GM12878 (cell line): ENCODE measurements at regions not wholly inside any gene's neighbourhood (a gene's known extent, or its start where the extent isn't known, plus 50 kb on each side); places are given as distances from the start of the nearest gene placed in this dataset.

ENCODE experiments used
- ATAC-seq: fragments of 200-7000 bp; cut with Tn5 transposase; 3 replicates; pipeline ENCODE4 v1.9.1; 2020; ENCODE audit warnings: mild to moderate bottlenecking, moderate library complexity
- BruUV-seq: library from RNA; stranded (reverse); fragments of 400-500 nt; replicated peaks from 2 replicates; lab custom pipeline; 2021; lab: Mats Ljungman, UMichigan
- CTCF ChIA-PET: fragments of 300-600 bp; sonication (Branson Sonifier 250); formaldehyde crosslinking; extraction: SDS; loops from one replicate; lab custom pipeline; 2021; ENCODE audit warnings: inconsistent platforms; lab: Yijun Ruan, JAX
- POLR2A ChIA-PET: fragments of 350-600 bp; formaldehyde crosslinking; extraction: SDS; loops from one replicate; lab custom pipeline; 2021; ENCODE audit warnings: inconsistent platforms; lab: Charles Lee
- RAD21 ChIA-PET: fragments of 300-600 bp; sonication (Branson Sonifier 250); formaldehyde crosslinking; loops from one replicate; lab custom pipeline; 2023; ENCODE audit warnings: antibody characterized with exemption; ENCODE audit not compliant: unreplicated experiment; lab: Charles Lee
- SMC1A ChIA-PET: fragments of 300-600 bp; sonication (Branson Sonifier 250); formaldehyde crosslinking; loops from one replicate; lab custom pipeline; 2023; ENCODE audit not compliant: unreplicated experiment, uncharacterized antibody; lab: Charles Lee
- DNase-seq: peaks from one replicate; pipeline ENCODE4 v3.0.0-alpha.2; 2011; ENCODE audit warnings: low read depth, low spot score
- FAIRE-seq: peaks from 3 replicates; lab custom pipeline; 2011; peaks lifted over from hg19 to GRCh38; lab: Jason Lieb, UNC
- H2AFZ ChIP-seq: 2 replicates; pipeline ENCODE4 v1.6.0; 2011; ENCODE audit warnings: low read depth, low read length, control low read depth; ENCODE audit not compliant: control insufficient read depth
- H3K27ac ChIP-seq: 2 replicates; pipeline ENCODE4 v1.5.1; 2011; ENCODE audit warnings: control low read depth; ENCODE audit not compliant: control insufficient read depth, insufficient read depth
- H3K27me3 ChIP-seq, 2 experiments: replicated peaks in 1 of 2; 2 replicates each; pipeline versions ENCODE4 v1.6.0 to v1.6.1; 2011; ENCODE audit warnings: low read length in 1 of 2; ENCODE audit not compliant: control insufficient read depth in 2 of 2, insufficient read depth in 2 of 2
- H3K36me3 ChIP-seq, 2 experiments: 2 replicates each; pipeline ENCODE4 v1.5.1; 2011; ENCODE audit warnings: low read length in 1 of 2; ENCODE audit not compliant: control insufficient read depth in 2 of 2, insufficient read depth in 2 of 2
- H3K4me1 ChIP-seq: 2 replicates; pipeline ENCODE4 v1.6.1; 2011; ENCODE audit warnings: mild to moderate bottlenecking, low read length, moderate library complexity, mixed read lengths; ENCODE audit not compliant: control insufficient read depth, insufficient read depth
- H3K4me2 ChIP-seq: 2 replicates; pipeline ENCODE4 v1.6.0; 2011; ENCODE audit warnings: control low read depth; ENCODE audit not compliant: control insufficient read depth, insufficient read depth
- H3K4me3 ChIP-seq: fragments of 200-600 bp; sonication (generic); 2 replicates; pipeline ENCODE4 v1.5.1; 2016
- H3K79me2 ChIP-seq: 2 replicates; pipeline ENCODE4 v1.6.0; 2011; ENCODE audit warnings: low read length; ENCODE audit not compliant: control insufficient read depth, insufficient read depth
- H3K9ac ChIP-seq: 2 replicates; pipeline ENCODE4 v1.8.0; 2011; ENCODE audit warnings: low read length, control low read depth, mixed read lengths; ENCODE audit not compliant: control insufficient read depth, insufficient read depth
- H3K9me3 ChIP-seq: replicated peaks from 3 replicates; pipeline ENCODE4 v1.5.1; 2011; ENCODE audit warnings: mild to moderate bottlenecking, low read length; ENCODE audit not compliant: control insufficient read depth, insufficient read depth
- H4K20me1 ChIP-seq: 2 replicates; pipeline ENCODE4 v1.6.0; 2011; ENCODE audit not compliant: control insufficient read depth, insufficient read depth
- CBX5 ChIP-seq: sonication (generic); IDR thresholded peaks from 2 replicates; pipeline ENCODE4 v1.6.1; 2016; ENCODE audit warnings: low read depth, moderate library complexity, mild to moderate bottlenecking, inconsistent platforms
- CEBPB ChIP-seq, 2 experiments: fragments of 150-350 bp in 1 of 2; IDR thresholded peaks; 2 replicates each; pipeline ENCODE4 v1.6.1; 2012 to 2014; ENCODE audit warnings: low read depth in 2 of 2, low read length in 2 of 2, borderline replicate concordance in 1 of 2, inconsistent platforms in 1 of 2
- CHD1 ChIP-seq: IDR thresholded peaks from 2 replicates; pipeline ENCODE4 v1.6.1; 2012; ENCODE audit warnings: low read depth, low read length, improper control_type of control experiment
- CHD2 ChIP-seq: IDR thresholded peaks from 2 replicates; pipeline ENCODE4 v1.6.1; 2011; ENCODE audit warnings: low read depth, low read length, improper control_type of control experiment, borderline replicate concordance
- IKZF2 ChIP-seq, 2 experiments: fragments of 450-650 bp; IDR thresholded peaks; 2 replicates each; pipeline ENCODE4 v1.6.1; 2017; ENCODE audit warnings: mild to moderate bottlenecking in 2 of 2, moderate library complexity in 2 of 2
- MEF2A ChIP-seq: IDR thresholded peaks from 2 replicates; pipeline ENCODE4 v1.6.1; 2011; ENCODE audit warnings: low read depth, mild to moderate bottlenecking, low read length, moderate library complexity; ENCODE audit not compliant: insufficient read depth
- MTA3 ChIP-seq: IDR thresholded peaks from 2 replicates; pipeline ENCODE4 v1.6.1; 2012; ENCODE audit warnings: low read length, inconsistent platforms, borderline replicate concordance
- SIN3A ChIP-seq: IDR thresholded peaks from 2 replicates; pipeline ENCODE4 v1.6.1; 2012; ENCODE audit warnings: low read depth, low read length, improper control_type of control experiment
- SREBF2 ChIP-seq: IDR thresholded peaks from 2 replicates; pipeline ENCODE4 v1.6.1; 2012; ENCODE audit warnings: mild to moderate bottlenecking, low read length
- USF2 ChIP-seq: IDR thresholded peaks from 2 replicates; pipeline ENCODE4 v1.6.1; 2011; ENCODE audit warnings: low read depth, low read length, improper control_type of control experiment, borderline replicate concordance
- WGBS: methylation state at CpG from one replicate; pipeline ENCODE4 v1.1.6; 2016; ENCODE audit warnings: low lambda C conversion rate; ENCODE audit not compliant: insufficient replicate concordance, insufficient coverage; ENCODE audit errors: missing lambda C conversion rate; 5-methylcytosine and 5-hydroxymethylcytosine counted together
- in situ Hi-C: fragments of 300-500 bp; cut with MboI; formaldehyde crosslinking; loops from 9 replicates; pipeline ENCODE4 v1.14.3; 2018; ENCODE audit warnings: mixed read lengths
- intact Hi-C: fragments of 100-400 bp; cut with micrococcal nuclease; formaldehyde crosslinking; loops from one replicate; pipeline ENCODE4 v1.14.2; 2022; ENCODE audit not compliant: unreplicated experiment
- TF ChIP-seq, protein P1 (sequence below): fragments of 450-650 bp; IDR thresholded peaks from 2 replicates; pipeline ENCODE4 v1.6.1; 2017; ENCODE audit warnings: mild to moderate bottlenecking, moderate library complexity

DNA sequence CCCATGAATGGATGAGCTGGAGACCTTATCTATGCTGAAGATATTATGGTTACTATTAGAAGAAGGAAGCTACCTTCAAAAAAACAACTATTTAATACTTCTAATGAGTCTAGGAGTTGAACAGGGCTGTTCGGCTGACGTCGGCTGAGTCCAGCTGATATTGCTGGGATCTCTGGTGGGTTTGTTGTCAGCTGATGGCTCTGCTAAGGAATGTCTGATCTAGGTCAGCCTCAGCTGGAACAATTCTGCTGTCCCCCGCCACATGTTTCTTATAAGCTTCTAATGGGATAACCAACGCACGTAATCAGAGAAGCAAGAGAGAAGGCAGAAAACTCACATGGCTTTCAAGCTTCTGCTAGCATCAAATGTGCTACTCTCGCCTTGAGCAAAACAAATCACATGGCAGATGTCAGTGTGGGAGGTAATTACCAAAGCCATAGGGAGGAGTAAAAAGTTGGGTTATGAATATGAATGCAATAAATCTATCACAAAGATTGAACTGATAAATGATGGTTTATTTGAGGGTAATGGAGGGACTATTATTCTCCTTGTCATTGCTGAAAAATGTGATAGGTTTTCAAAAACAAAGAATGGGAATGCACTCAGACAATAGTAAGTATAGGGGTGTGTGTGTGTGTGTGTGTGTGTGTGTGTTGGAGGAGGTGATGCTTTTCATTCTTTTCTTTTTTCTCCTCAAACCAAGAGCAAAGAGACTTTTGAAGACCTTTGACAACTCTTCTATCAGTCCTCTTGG, 71.5 kb downstream of the BTBD3 start:
- BruUV-seq = no TSS peak
- no peak for TF ChIP-seq SIN3A
- no peak for TF ChIP-seq MEF2A
- TF ChIP-seq, protein P1, sequence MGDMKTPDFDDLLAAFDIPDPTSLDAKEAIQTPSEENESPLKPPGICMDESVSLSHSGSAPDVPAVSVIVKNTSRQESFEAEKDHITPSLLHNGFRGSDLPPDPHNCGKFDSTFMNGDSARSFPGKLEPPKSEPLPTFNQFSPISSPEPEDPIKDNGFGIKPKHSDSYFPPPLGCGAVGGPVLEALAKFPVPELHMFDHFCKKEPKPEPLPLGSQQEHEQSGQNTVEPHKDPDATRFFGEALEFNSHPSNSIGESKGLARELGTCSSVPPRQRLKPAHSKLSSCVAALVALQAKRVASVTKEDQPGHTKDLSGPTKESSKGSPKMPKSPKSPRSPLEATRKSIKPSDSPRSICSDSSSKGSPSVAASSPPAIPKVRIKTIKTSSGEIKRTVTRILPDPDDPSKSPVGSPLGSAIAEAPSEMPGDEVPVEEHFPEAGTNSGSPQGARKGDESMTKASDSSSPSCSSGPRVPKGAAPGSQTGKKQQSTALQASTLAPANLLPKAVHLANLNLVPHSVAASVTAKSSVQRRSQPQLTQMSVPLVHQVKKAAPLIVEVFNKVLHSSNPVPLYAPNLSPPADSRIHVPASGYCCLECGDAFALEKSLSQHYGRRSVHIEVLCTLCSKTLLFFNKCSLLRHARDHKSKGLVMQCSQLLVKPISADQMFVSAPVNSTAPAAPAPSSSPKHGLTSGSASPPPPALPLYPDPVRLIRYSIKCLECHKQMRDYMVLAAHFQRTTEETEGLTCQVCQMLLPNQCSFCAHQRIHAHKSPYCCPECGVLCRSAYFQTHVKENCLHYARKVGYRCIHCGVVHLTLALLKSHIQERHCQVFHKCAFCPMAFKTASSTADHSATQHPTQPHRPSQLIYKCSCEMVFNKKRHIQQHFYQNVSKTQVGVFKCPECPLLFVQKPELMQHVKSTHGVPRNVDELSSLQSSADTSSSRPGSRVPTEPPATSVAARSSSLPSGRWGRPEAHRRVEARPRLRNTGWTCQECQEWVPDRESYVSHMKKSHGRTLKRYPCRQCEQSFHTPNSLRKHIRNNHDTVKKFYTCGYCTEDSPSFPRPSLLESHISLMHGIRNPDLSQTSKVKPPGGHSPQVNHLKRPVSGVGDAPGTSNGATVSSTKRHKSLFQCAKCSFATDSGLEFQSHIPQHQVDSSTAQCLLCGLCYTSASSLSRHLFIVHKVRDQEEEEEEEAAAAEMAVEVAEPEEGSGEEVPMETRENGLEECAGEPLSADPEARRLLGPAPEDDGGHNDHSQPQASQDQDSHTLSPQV = no peak
- no peak for TF ChIP-seq CHD1
- no peak for TF ChIP-seq CEBPB (IDR thresholded peaks at IDR 0.05; ENCODE audit: borderline replicate concordance in 1 of 2, low read depth in 2 of 2, low read length in 2 of 2)
- TF ChIP-seq SREBF2 = no peak
- no peak for TF ChIP-seq USF2
- TF ChIP-seq CBX5 = no peak
- no peak for TF ChIP-seq CHD2
- TF ChIP-seq MTA3 = no peak
- TF ChIP-seq IKZF2 (IDR thresholded peaks at IDR 0.05) = no peak
- ChIA-PET SMC1A (interaction anchor here (1.0 kb wide), 1 partner anchor 9 kb away, joined by 3 read pairs; no protein-coding TSS in a partner anchor), RAD21 (no interaction called here), POLR2A (no interaction called here), CTCF (interaction anchor here (0.6 to 1.8 kb wide), 4 partner anchors 19 to 517 kb away, joined by 3 to 6 read pairs (median 4); no protein-coding TSS in a partner anchor)
- no peaks in the 10 kb centered on the region for H3K27me3 ChIP-seq
- 67% methylated on average over 7 of the region's 7 CpGs for WGBS
- H3K27ac ChIP-seq = no peak overlapping the region
- ATAC-seq (no peak), DNase-seq (no peak), FAIRE-seq (no peak)
- no peak overlapping the region for H3K9ac ChIP-seq
- in situ Hi-C loops (no loop called here), intact Hi-C loops (no loop called here)
- H2AFZ ChIP-seq = no peak overlapping the region
- H3K4me1 ChIP-seq = no peaks in the 10 kb centered on the region
- no peak overlapping the region for H3K4me2 ChIP-seq
- no peaks in the 10 kb centered on the region for H3K79me2 ChIP-seq
- H3K36me3 ChIP-seq = no peaks in the 10 kb centered on the region
- no peaks in the 10 kb centered on the region for H4K20me1 ChIP-seq
- H3K4me3 ChIP-seq = no peak overlapping the region
- no peaks in the 10 kb centered on the region for H3K9me3 ChIP-seq
